ENCODE measurements at regions not wholly inside any gene's neighbourhood (a gene's known extent, or its start where the extent isn't known, plus 50 kb on each side); places are given as distances from the start of the nearest gene placed in this dataset.
"Not testable (repeated sequence)": the region's sequence is repeated elsewhere in the genome, so short reads cannot be mapped to it uniquely, and the experiment has no call there.

DNA sequence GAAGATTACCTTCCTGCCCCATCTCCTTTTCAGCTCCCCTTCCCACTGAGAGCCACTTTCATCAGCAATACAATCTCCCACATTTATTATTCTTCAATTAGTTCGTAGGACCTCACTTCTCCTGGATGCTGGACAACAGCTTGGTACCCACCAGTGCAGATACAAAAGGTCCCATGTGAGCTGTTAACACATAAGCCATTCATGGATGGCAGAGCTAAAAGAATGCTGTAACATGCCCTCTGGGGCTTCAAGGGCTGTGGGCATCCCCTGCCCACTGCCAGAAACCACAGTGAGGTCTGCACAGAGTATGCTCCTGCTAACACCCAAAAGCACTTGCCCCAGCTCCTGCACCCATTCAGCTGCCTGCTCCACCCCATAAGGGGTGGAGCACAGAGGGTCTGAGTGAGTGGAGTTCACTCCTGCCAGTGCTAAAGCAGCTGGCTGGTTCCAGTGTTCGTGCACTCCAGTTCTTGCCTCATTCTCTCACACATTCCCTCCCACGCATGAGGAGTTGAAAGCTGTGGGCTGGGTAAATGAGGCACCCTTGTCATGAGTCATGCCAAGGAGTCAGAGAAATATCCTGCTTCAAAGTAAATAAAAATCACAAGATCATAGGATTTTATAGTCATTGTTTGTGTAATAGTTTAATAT lies 305.9 kb upstream of the TMEFF2 start:
- peaks cover 9% of the 10 kb centered on the region; the same call in 1 of the 2 replicates for H3K9me3 ChIP-seq (ENCODE audit: control insufficient read depth, insufficient read depth, low read depth, low read length)
- no peaks in the 10 kb centered on the region for H3K27me3 ChIP-seq (ENCODE audit: control insufficient read depth, insufficient read depth, low read length)
- H3K27ac ChIP-seq (ENCODE audit: low read depth, low read length) = no peak overlapping the region
- no peaks in the 10 kb centered on the region for H3K36me3 ChIP-seq (ENCODE audit: control insufficient read depth, insufficient read depth, low read length)
- no peak overlapping the region for H3K4me3 ChIP-seq (ENCODE audit: low read depth, low read length)
- peaks cover 7% of the 10 kb centered on the region; the same call in 1 of the 2 replicates for H3K4me1 ChIP-seq (ENCODE audit: control insufficient read depth, insufficient read depth, low read length)
- H3K9ac ChIP-seq (ENCODE audit: low read length) = no peak overlapping the region

DNA sequence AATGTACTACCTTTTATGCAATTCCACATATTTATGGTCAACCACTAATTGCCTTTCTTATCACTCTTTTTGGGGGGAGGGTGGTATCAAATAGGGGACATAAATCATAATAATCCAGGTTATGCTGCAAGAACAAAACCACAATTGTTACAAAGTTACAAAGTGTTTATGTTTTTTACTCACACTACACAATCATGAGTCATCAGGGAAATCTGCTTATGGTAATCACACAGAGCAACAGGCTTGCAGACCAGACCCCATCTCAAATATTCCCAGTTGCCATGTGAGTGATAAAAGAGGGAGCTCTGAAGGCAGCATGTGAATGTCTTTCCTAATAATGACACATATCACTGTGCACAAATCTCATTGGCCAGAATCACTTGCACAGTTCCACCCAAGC lies 304.7 kb upstream of the TMEFF2 start:
- no peak overlapping the region for H3K4me3 ChIP-seq (ENCODE audit: low read depth, low read length)

DNA sequence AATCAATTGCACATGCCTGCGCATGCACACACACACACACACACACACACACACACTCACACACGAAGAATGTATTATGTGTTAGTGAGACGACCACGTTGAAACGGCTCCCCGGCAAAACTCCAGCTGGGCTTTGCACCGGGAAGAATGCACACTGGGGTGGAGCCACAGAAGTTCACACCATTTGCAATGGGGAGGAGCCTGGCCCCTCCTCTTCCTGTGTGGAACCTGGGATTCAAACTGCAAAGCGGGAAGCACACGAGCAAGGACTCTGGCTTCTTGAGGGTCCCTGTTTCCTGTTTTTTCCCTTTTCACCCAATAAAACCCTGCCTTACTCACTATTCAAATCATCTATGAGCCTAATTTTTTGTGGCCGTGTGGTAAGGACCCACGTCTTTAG lies 304.0 kb upstream of the TMEFF2 start:
- Histone ChIP-seq H3K27ac (ENCODE audit: low read depth, low read length) (no peak overlapping the region), H3K4me3 (ENCODE audit: low read depth, low read length) (no peak overlapping the region), H3K27me3 (ENCODE audit: control insufficient read depth, insufficient read depth, low read length) (no peaks in the 10 kb centered on the region), H3K36me3 (ENCODE audit: control insufficient read depth, insufficient read depth, low read length) (no peaks in the 10 kb centered on the region), H3K9ac (ENCODE audit: low read length) (no peak overlapping the region), H3K4me1 (ENCODE audit: control insufficient read depth, insufficient read depth, low read length) (no peaks in the 10 kb centered on the region), H3K9me3 (ENCODE audit: control insufficient read depth, insufficient read depth, low read depth, low read length) (peaks cover 9% of the 10 kb centered on the region; the same call in 1 of the 2 replicates)

More for the DNA sequence above, 304.7 kb upstream of the TMEFF2 start:
- Histone ChIP-seq H3K27ac (ENCODE audit: low read depth, low read length) (no peak overlapping the region), H3K9me3 (ENCODE audit: control insufficient read depth, insufficient read depth, low read depth, low read length) (peaks cover 9% of the 10 kb centered on the region; the same call in 1 of the 2 replicates), H3K36me3 (ENCODE audit: control insufficient read depth, insufficient read depth, low read length) (no peaks in the 10 kb centered on the region), H3K4me1 (ENCODE audit: control insufficient read depth, insufficient read depth, low read length) (peaks cover under 1% of the 10 kb centered on the region; the same call in 1 of the 2 replicates), H3K9ac (ENCODE audit: low read length) (no peak overlapping the region), H3K27me3 (ENCODE audit: control insufficient read depth, insufficient read depth, low read length) (no peaks in the 10 kb centered on the region)

DNA sequence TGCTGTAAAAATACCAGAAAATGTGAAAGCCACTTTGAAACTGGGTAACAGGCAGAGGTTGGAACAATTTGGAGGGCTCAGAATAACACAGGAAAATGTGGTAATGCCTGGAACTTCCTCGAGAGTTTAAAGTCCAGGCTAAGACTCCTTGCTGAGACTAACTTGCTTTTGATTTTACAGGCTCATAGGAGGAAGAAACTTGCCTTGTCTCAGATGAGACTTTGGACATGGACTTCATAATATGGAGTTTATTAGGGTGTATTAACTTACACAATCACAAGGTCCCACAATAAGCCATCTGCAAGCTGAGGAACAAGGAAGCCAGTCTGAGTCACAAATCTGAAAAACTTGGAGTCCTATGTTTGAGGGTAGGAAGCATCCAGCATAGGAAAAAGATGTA lies 293.4 kb upstream of the TMEFF2 start:
- not testable (repeated sequence) for H3K27ac ChIP-seq (ENCODE audit: low read depth, low read length); H3K9ac ChIP-seq (ENCODE audit: low read length); H3K27me3 ChIP-seq (ENCODE audit: control insufficient read depth, insufficient read depth, low read length); H3K36me3 ChIP-seq (ENCODE audit: control insufficient read depth, insufficient read depth, low read length); H3K4me3 ChIP-seq (ENCODE audit: low read depth, low read length); H3K4me1 ChIP-seq (ENCODE audit: control insufficient read depth, insufficient read depth, low read length)
- peaks cover 20% of the 10 kb centered on the region; the same call in 1 of the 2 replicates for H3K9me3 ChIP-seq (ENCODE audit: control insufficient read depth, insufficient read depth, low read depth, low read length)

DNA sequence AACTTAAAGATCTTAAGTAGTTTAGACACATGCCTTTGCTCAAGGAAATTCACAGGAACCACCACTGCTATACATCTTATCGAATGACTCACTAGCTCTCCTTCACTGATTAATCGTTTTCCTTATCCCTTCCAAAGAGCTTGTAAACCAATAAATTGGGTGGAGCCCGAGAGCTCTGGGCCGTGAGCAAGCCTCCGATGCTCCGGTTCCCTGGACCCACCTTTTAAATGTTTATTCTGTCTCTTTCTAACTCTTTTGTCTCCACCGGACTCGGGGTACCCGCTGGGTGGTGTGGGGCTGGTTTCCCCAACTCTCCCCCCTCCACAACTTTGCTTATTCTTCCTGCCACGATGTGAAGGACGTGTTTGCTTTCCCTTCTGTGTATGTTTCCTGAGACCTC lies 292.9 kb upstream of the TMEFF2 start:
- Histone ChIP-seq H3K27ac (ENCODE audit: low read depth, low read length) (no peak overlapping the region), H3K4me3 (ENCODE audit: low read depth, low read length) (no peak overlapping the region), H3K27me3 (ENCODE audit: control insufficient read depth, insufficient read depth, low read length) (no peaks in the 10 kb centered on the region), H3K4me1 (ENCODE audit: control insufficient read depth, insufficient read depth, low read length) (peaks cover 6% of the 10 kb centered on the region; the same call in 1 of the 2 replicates), H3K36me3 (ENCODE audit: control insufficient read depth, insufficient read depth, low read length) (no peaks in the 10 kb centered on the region), H3K9ac (ENCODE audit: low read length) (no peak overlapping the region), H3K9me3 (ENCODE audit: control insufficient read depth, insufficient read depth, low read depth, low read length) (peaks cover 20% of the 10 kb centered on the region; the same call in 1 of the 2 replicates)

DNA sequence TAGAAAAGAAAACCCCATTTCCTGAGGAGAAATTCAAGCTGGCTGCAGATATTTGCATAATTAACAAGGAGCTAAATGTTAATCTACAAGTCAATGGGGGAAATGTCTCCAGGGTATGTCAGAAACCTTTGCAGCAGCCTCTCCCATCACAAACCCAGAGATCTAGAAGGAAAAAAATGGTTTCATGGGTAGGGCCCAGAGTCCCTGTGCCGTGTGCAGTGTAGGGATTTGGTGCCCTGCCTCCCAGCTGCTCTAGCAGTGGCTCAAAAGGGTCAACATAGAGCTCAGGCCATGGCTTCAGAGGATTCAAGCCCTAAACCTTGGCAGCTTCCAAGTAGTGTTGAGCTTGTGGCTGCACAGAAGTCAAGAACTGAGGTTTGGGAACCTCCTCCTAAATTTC lies 290.2 kb upstream of the TMEFF2 start:
- Histone ChIP-seq H3K36me3 (ENCODE audit: control insufficient read depth, insufficient read depth, low read length) (no peaks in the 10 kb centered on the region), H3K9ac (ENCODE audit: low read length) (no peak overlapping the region), H3K4me3 (ENCODE audit: low read depth, low read length) (no peak overlapping the region), H3K27ac (ENCODE audit: low read depth, low read length) (0 out of 2 replicates have a peak overlapping the region, but pooled peaks have one; percentile 8), H3K4me1 (ENCODE audit: control insufficient read depth, insufficient read depth, low read length) (peaks cover 6% of the 10 kb centered on the region; the same call in 1 of the 2 replicates), H3K27me3 (ENCODE audit: control insufficient read depth, insufficient read depth, low read length) (no peaks in the 10 kb centered on the region), H3K9me3 (ENCODE audit: control insufficient read depth, insufficient read depth, low read depth, low read length) (peaks cover 13% of the 10 kb centered on the region; the same call in 1 of the 2 replicates)

DNA sequence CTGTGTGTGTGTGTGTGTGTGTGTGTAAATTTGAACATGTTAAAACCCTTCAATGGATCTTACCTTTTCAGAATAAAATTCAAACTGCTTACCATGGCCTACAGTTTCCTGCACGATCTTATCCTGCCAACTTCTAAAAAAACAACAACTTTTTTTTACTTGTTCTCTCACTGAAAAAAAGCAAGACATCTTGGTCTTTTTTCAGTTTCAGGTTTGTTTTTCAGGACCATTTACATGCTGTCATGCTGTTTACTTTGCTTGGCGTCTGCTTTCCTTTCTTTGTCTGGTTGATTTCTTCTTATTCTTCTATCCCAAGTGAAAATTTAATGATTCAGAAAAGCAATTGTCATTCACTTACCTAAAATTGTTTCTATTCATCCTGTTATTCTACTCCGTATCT lies 286.3 kb upstream of the TMEFF2 start:
- H3K36me3 ChIP-seq (ENCODE audit: control insufficient read depth, insufficient read depth, low read length) = no peaks in the 10 kb centered on the region
- no peak overlapping the region for H3K9ac ChIP-seq (ENCODE audit: low read length)
- no peak overlapping the region for H3K4me3 ChIP-seq (ENCODE audit: low read depth, low read length)
- peaks cover 6% of the 10 kb centered on the region; the same call in 1 of the 2 replicates for H3K4me1 ChIP-seq (ENCODE audit: control insufficient read depth, insufficient read depth, low read length)
- H3K27ac ChIP-seq (ENCODE audit: low read depth, low read length) = no peak overlapping the region
- peaks cover 8% of the 10 kb centered on the region; the same call in 1 of the 2 replicates for H3K9me3 ChIP-seq (ENCODE audit: control insufficient read depth, insufficient read depth, low read depth, low read length)
- no peaks in the 10 kb centered on the region for H3K27me3 ChIP-seq (ENCODE audit: control insufficient read depth, insufficient read depth, low read length)

DNA sequence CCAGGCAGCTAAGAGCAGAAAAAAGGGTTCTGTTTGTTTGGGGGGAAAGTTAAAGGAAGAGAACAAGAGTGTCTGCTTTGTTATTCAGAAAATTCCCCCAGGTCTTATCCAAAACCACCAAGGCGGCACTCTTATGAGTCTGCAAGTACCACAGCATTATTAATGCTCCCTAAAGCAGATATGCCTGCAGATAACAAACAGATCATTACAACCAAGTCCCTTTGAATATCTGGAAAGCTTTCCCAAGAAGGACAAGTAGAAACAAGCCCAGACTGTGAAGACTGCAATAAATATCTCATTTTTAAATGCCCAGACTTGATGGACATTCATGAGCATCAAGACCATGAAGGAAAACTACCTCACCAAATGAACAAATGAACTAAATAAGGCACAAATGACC lies 278.6 kb upstream of the TMEFF2 start:
- 0 out of 2 replicates have a peak, but pooled peaks cover 3% of the 10 kb centered on the region for H3K9me3 ChIP-seq (ENCODE audit: control insufficient read depth, insufficient read depth, low read depth, low read length)
- no peak overlapping the region for H3K4me3 ChIP-seq (ENCODE audit: low read depth, low read length)
- H3K4me1 ChIP-seq (ENCODE audit: control insufficient read depth, insufficient read depth, low read length) = no peaks in the 10 kb centered on the region
- H3K36me3 ChIP-seq (ENCODE audit: control insufficient read depth, insufficient read depth, low read length) = no peaks in the 10 kb centered on the region
- no peak overlapping the region for H3K27ac ChIP-seq (ENCODE audit: low read depth, low read length)
- no peak overlapping the region for H3K9ac ChIP-seq (ENCODE audit: low read length)
- H3K27me3 ChIP-seq (ENCODE audit: control insufficient read depth, insufficient read depth, low read length) = no peaks in the 10 kb centered on the region

DNA sequence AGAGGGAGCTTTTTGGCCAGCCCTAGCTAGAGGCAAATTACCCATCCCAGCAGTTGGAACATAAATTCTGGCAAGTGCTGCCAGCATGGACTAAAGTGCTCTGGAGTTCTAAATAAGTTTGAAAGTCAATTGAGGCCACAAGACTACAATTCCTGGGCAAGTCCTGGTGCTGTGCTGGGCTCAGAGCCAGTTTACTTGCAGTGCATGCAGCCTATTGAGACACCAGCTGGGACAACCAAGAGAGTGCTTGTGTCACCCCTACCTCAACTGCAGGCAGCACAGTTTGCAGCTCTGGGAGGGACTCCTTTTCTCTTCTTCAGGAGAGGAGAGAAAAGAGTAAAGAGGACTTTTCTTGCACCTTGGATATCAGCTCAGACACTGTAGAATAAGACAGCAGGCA lies 277.2 kb upstream of the TMEFF2 start:
- no peak overlapping the region for H3K27ac ChIP-seq (ENCODE audit: low read depth, low read length)
- H3K4me1 ChIP-seq (ENCODE audit: control insufficient read depth, insufficient read depth, low read length) = no peaks in the 10 kb centered on the region
- no peak overlapping the region for H3K4me3 ChIP-seq (ENCODE audit: low read depth, low read length)
- no peaks in the 10 kb centered on the region for H3K27me3 ChIP-seq (ENCODE audit: control insufficient read depth, insufficient read depth, low read length)
- H3K9me3 ChIP-seq (ENCODE audit: control insufficient read depth, insufficient read depth, low read depth, low read length) = 0 out of 2 replicates have a peak, but pooled peaks cover 3% of the 10 kb centered on the region
- H3K36me3 ChIP-seq (ENCODE audit: control insufficient read depth, insufficient read depth, low read length) = no peaks in the 10 kb centered on the region
- H3K9ac ChIP-seq (ENCODE audit: low read length) = no peak overlapping the region

DNA sequence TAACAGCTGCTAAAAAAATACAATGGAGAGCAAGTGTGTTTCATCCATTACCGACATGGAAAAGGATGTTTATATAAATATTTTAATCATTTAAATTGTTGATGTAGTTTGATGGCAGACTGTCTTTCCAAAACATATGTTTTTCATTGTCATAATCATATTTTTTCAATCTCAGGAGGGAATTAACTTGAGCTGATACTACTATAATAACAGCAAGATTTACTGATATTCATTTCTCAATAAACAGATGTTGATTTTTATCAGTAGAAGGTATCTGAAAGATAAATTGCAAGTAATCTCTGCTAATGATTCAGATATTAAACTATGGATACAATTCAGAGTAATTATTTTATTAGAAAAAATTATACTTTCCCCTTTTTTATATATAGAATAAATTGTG lies 274.9 kb upstream of the TMEFF2 start:
- no peaks in the 10 kb centered on the region for H3K9me3 ChIP-seq (ENCODE audit: control insufficient read depth, insufficient read depth, low read depth, low read length)
- H3K4me1 ChIP-seq (ENCODE audit: control insufficient read depth, insufficient read depth, low read length) = no peaks in the 10 kb centered on the region
- H3K36me3 ChIP-seq (ENCODE audit: control insufficient read depth, insufficient read depth, low read length) = no peaks in the 10 kb centered on the region
- H3K27ac ChIP-seq (ENCODE audit: low read depth, low read length) = no peak overlapping the region
- H3K4me3 ChIP-seq (ENCODE audit: low read depth, low read length) = no peak overlapping the region
- no peaks in the 10 kb centered on the region for H3K27me3 ChIP-seq (ENCODE audit: control insufficient read depth, insufficient read depth, low read length)
- H3K9ac ChIP-seq (ENCODE audit: low read length) = no peak overlapping the region

DNA sequence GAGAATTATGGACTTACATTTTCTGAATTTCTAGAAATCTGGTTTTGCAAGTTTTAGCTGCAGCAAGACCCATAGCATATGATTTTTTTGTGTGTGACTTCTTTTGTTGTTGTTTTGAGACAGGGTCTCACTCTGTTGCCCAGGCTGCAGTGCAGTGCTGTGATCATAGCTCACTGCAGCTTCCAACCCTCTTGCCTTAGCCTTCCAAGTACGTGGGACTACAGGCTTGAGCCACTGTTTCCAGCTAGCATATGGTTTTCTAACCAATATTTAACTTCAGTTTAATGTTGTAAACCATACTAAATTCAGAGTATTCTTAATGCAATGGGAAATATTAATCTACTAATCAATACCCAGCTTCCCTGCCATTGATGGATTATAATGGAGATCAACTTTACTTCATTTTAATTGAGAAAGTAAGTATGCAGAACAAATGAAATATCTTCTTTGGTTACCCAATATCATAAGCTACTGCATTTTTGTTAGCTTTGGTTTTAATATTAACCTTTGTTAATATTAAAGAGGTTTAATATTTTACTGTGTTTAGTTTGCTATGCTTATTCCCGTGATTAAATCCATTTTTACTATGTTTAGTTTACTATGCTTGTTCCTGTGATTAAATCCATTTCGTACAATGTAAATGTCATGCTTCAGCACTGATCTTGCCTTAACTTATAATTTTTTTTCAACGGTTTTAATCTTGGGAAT lies 273.4 kb upstream of the TMEFF2 start:
- no peak overlapping the region for H3K4me3 ChIP-seq (ENCODE audit: low read depth, low read length)
- no peak overlapping the region for H3K27ac ChIP-seq (ENCODE audit: low read depth, low read length)
- no peak overlapping the region for H3K9ac ChIP-seq (ENCODE audit: low read length)
- no peaks in the 10 kb centered on the region for H3K4me1 ChIP-seq (ENCODE audit: control insufficient read depth, insufficient read depth, low read length)
- H3K9me3 ChIP-seq (ENCODE audit: control insufficient read depth, insufficient read depth, low read depth, low read length) = no peaks in the 10 kb centered on the region
- H3K36me3 ChIP-seq (ENCODE audit: control insufficient read depth, insufficient read depth, low read length) = no peaks in the 10 kb centered on the region
- no peaks in the 10 kb centered on the region for H3K27me3 ChIP-seq (ENCODE audit: control insufficient read depth, insufficient read depth, low read length)
